Caki2 (cell line): ENCODE measurements at regions not wholly inside any gene's neighbourhood (a gene's known extent, or its start where the extent isn't known, plus 50 kb on each side); places are given as distances from the start of the nearest gene placed in this dataset.

Source experiments
- DNase-seq: peaks from one replicate; pipeline ENCODE4 v3.0.0-alpha.2; 2015; ENCODE audit warnings: low read depth
- in situ Hi-C: cut with HindIII; loops from 2 replicates; pipeline ENCODE4 v1.10.0; 2016; ENCODE audit warnings: low sequenced_read_pairs, low pct_unique_long_range_greater_than_20kb, mixed read lengths

DNA sequence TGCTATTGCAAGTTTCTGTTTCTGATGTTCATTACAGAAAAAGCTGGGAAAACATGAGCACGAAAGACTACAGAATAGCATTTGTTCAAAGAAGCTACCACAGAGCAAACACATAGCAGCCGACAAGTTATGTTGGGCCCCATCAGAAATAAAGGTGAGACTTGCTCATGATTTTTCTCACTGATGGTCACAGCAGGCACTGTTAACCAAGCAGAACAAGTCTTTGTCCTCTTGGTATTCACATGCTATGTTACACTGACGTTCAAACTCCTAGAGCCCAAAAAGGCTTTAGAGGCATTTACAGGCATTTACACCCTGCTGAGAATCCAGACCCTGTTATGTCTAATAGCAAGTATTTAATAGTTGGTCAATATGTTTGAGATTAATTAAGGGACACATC is 235.0 kb upstream of the HNMT start:
- no peak for DNase-seq
- in situ Hi-C loops = no loop called here

DNA sequence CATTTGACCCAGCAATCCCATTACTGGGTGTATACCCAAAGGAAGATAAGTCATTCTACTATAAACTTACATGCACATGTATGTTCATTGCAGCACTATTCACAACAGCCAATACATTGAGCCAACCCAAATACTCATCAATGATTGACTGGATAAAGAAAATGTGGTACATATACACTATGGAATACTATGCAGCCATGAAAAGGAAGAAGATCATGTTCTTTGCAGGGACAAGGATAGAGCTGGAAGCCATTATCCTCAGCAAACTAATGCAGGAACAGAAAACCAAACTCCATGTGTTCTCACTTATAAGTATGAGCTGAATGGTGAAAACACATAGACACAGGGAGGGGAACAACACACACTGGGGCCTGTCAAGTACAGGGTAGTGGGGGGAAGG is 226.7 kb upstream of the HNMT start:
- no peak for DNase-seq
- in situ Hi-C loops = no loop called here

DNA sequence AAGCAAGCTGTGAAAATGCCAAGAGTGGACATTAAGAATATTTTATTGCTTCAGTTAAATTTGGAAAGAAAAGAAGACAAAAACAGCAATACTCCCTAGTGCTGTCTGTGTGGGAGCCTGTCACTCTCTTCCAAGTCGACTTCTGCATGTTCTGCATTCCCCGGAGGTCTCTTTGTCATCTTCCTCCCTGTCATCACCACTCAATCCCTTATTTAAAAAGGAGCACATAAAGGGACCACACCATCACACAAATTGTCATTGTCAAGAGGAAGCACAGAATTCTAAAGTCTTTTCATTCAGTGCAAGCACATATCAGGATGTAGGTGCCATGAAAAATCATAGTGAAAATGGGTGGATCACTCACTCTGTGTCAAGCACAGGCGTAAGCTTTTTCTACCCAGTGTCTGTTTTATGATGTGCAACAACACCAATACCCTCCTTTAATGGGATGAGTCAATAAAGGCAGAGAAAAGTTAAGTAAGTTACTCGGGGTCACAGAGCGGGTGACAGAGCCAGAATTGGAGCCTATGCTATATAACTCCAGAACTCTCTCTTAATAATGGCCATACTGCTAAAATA is 222.4 kb upstream of the HNMT start:
- no peak for DNase-seq
- in situ Hi-C loops = no loop called here

DNA sequence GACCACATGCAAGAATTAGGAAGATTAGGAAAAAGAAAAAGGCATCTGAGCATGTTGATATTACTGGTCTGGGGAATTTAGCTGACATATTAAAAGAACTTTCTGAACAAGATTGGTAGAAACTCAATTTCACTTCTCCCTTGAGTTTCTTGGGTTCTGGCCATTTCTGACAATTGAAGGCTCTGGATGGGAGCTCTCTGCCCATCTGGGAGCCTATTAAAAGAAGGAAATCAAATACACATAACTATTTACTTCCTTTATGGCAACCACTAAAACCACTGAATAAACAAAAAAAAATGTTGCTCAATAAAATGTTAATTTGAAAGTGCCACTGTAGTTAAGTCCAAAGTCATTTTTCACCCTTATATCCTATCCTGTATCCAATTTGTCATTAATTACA is 216.8 kb upstream of the HNMT start:
- DNase-seq = no peak
- in situ Hi-C loops = no loop called here

DNA sequence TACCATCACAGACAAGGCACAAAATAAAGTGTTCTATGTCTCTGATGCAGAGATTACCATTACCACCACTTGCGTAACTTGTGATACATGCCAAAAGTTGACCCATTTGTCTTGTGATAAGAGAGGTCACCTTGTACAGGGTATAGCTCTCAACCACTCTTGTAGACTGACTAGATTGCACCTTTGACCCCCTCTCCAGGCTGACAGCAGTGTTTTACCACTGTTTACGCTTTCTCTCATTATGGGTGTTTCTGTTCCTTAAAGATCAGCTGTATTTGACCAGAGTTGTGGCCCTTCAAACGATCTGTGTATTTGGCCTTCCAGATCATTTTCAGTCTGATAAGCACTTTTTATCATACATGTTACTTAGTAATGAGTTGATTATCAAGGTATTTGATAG is 215.7 kb upstream of the HNMT start:
- in situ Hi-C loops = no loop called here
- DNase-seq = no peak

DNA sequence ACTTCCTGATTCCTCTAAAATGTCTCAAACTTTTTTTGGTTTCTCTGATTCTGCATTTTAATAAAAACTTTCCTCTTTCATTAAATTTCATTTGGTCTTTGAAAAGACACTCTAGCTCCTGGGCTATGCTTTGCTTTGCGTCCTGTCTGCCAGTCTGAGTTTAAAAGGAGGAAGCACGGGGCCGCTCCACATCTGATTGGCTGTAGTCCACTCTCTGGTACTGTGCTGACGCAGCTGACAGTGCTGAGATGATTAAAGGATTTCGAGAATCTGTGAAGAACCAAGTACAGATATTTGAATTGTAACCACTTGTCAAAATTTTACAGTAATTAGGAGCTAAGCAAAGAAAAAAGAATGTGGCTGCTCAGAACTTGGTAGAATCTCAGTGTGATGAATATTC is 199.6 kb upstream of the HNMT start:
- in situ Hi-C loops = no loop called here
- DNase-seq = no peak

DNA sequence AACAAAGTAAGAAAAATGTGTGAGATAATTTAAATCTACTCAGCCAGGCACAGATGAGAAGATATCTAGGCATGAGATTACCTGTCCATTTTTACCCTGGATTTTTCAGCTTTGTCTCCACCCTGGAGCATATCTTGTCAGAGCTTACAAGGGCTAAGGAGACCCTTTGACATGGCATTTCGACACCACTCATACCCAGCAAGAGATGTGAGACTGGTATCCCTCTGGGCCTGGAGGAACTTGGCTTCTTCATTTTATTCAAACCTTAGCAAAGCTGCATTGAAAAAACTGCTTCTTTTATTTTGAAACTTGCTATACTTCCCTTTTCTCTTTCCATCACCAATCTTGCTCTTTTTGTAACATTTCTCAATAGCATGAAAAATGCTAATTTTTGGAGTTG is 194.9 kb upstream of the HNMT start:
- in situ Hi-C loops = no loop called here
- no peak for DNase-seq

DNA sequence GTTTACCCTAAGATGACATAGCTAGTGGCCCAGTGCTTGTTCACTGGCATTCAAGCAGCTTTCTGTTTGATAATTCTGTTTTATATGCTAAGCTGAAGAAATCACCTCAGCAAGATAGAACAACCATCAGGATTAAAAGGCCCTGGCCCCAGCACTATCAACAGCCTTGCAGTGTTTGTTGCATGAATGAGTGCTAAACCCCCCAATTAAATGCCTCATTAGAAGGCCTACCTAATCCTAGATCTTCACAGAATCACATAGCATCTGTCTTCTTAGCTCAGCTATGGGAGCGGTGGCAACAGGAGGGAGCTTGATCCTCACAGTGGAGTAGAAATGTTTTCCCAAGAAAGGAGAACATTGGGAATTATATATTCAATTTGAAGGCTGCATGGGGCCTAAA is 194.1 kb upstream of the HNMT start:
- in situ Hi-C loops = no loop called here

DNA sequence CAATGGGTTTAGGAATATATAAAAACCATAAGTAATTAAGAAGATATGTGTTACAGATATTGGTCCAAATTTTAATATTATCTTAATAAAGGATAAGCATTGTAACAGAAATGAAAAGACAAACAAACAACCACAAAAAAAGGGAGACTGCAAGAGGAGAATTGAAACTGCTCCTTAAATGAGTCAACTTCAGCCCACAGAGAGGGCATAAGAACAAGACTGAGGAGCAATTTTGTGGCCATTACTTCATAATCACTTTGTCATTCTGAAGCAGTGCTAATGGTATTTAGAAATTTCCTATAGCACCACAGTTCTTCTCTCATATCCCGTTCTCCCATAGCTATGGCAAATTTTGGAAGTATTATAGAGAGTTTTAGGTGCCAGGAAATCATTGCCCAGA is 193.2 kb upstream of the HNMT start:
- no peak for DNase-seq
- in situ Hi-C loops = no loop called here

More for the DNA sequence above, 194.1 kb upstream of the HNMT start:
- no peak for DNase-seq

DNA sequence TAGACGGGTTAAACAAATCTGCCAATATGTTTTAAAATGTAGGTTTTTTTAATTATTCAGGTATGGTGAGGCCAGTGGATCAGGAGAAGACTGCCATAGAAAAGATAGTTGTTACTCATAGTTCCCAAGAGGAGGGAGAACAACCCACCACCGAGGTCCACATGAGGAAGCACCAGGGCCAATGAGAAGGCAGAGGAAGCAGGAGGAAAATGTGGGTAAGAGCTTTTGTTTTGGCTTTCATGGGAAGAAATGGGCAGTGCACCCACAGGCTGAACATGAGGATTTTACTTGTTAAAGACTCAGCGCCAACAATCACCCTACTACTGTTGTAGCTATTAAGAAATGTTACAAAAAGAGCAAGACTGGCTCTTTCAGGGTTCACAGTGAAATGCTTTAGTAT is 191.8 kb upstream of the HNMT start:
- in situ Hi-C loops = no loop called here
- no peak for DNase-seq

DNA sequence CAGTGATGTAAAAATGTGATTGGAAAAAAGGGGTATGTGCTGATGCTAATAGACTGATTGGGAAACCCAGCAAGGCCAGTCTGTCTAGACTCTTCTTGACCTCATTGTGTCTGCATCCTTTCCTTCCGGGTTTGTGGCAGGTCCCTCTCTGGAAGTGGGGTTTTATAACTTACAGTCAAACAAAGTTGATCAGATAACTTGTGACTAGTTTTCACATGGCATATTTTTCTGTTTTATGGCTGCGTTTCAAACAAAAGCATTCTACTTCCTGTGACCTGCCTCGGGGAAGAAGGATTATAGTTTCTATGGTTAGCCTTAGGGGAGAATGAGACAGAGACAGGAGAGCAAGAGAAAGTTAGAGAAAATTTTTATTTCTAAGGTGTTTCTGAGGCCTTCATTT is 188.7 kb upstream of the HNMT start:
- in situ Hi-C loops = no loop called here
- no peak for DNase-seq

DNA sequence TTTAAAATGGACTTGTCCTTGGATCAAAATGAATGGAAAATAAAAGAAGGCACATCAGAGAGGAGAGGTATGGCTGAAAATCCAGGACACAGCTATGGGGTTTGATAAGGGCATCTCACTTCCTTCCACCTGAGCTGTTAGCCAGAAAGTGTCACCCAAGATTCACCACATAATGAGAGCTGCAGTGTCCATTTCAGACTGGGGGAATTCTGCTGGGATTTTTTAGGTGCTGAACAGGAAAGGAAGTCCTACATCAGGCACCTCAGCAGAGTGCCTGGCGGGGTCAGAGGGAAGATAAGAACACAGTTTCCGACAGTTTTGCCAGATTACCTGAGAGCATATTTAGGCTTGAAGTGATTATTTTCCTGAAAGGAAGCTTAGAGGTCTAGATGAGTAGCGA is 187.6 kb upstream of the HNMT start:
- DNase-seq = no peak
- in situ Hi-C loops = no loop called here

DNA sequence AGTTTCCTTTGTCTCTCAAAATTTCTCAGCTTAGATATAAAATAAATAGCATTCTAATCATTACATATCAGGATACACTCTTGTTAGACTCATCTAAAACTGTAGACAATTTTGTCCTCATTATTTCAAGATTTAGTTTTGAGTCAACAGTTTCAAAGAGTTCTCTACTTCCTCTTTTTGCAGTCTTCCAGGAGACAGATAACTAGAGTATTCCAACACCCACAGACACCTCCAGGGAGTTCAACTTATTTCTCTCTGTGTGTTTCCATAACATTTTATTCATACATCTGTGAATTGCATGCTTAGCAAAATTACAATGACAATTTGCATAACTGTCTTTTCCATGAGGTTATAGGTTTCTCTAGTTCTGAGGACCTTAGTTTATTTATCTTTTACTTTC is 166.6 kb upstream of the HNMT start:
- no peak for DNase-seq
- in situ Hi-C loops = no loop called here

DNA sequence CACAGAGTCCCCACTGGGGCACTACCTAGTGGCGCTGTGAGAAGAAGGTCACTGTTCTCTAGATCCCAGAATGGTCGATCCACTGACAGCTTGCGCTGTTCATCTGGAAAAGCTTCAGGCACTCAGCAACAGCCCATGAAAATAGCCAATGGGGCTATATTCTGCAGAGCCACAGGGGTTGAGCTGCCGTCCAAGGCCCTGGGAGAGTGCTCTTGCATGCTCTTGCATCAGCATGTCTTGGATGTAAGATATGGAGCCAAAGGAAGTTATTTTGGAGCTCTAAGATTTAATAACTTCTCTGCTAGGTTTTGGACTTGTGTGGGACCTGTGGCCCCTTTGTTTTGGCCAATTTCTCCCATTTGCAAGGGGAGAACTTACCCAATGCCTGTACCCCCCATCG is 164.7 kb upstream of the HNMT start:
- DNase-seq = no peak
- in situ Hi-C loops = no loop called here

DNA sequence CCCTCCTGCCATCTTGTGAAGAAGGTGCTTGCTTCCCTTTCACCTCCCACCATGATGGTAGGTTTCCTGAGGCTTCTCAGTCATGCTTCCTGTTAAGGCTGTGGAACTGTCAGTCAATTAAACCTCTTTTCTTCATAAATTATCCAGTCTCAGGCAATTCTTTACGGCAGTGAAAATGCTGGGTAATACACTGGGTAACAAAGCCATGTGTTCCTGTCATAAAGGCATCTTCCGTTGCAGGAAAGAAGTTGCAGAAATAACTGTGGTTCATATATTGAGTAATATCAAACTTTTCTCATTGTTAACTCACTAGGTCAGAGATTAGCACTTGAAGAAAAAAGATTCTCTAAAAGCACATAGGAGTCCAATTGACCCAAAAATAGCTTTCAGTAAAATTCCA is 163.9 kb upstream of the HNMT start:
- in situ Hi-C loops = no loop called here
- DNase-seq = no peak

DNA sequence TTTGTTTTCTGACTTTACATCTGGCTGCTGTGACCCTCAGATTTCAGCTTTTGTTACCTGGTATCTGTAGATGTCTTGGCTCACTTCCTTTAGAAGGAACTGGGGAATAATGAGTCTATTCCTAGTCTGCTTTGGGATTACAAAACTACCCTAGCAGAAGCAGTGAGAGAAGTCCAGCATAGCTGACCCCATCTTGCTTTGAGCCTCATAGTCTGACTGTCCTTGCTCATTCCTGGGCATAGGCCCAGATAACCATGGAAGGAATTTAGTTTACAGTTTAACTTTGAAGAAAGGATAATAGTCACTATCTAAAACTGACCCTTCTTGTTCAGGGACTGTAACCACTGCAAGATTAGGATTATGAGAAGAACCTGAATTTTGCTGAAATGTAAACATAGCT is 163.0 kb upstream of the HNMT start:
- no peak for DNase-seq
- in situ Hi-C loops = no loop called here

DNA sequence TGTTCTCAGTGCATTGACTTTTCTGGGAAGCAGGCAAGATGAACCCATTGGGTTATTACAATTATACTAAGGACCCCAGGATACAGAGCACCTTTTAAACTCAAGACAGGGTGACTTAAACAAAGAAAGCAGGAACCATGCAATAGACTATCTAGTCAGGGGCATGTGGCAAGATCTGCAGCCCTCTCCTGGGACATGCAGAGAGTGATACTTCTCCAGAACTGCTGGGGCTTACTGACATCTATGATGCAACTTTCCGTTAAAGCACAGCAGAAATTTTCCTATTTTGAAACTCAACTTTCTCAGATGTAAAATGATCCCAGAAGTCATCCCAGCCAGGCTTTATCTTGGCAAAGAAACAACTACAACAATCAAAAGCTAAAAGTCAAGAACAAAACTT is 162.2 kb upstream of the HNMT start:
- no peak for DNase-seq
- in situ Hi-C loops = no loop called here

DNA sequence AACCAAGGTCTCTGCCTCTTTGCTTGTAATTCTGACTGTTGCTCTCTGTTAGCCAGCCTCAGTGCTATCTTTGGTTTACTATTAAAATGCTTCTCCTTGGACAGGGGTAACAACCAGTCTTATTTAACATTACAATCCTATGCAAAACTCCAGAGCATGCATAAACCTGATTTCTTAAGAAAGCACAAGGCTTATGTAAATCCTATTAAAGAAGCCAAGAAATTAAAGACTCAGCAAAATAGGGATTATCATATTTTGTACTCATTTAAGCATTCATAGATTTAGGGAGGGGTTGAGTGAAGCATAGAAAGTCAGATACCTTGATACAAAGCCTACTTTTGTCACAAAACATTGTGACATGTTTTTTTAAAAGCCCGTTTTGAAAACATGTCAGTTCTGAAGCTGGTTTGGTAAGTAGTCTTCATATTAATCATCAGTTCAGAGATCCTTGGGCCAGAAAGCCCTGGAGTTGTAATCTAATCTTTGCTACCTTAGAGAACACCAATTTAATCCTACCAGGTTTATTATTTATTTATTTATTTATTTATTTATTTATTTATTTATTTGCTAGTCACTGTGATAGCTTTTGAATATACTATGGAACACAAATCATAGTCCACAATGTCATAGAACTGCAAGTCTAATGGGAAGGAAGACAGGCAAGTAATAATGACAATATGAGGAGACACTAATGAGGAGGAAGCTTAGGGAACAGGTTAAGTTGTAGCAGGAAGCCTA is 158.0 kb upstream of the HNMT start:
- in situ Hi-C loops = no loop called here
- DNase-seq = no peak

DNA sequence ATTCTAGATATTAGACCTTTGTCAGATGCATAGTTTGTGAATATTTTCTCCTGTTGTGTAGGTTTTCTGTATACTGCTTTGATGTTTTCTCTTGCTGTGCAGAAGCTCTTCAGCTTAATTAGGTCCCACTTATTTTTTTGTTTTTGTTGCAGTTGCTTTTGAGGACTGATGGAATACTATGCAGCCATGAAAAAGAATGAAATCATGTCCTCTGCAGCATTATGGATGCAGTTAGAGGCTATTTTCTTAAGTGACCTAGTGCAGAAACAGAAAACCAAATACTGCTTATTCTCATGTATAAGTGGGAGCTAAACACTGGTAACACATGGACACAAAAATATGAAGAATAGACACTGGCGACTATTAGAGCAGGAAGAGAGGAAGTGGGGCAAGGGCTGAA is 155.0 kb upstream of the HNMT start:
- in situ Hi-C loops = no loop called here
- no peak for DNase-seq

DNA sequence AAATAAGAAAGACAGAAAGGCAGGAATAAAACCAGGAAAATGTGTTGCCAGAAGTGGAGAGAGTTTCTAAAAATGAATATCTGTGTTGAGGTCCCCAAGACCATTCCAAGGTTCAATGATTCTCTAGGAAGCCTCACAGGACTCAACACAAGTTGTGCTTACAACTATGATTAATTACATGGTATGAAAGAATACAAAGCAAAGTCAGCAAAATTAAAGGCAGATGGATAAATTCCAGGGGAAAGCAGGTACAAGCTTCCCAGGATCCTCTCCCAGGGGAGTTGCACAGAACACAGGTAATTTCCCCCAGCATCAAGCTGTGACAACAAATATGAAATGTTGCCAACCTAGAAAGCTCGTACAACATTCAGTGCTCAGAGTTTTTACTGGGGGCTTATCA is 154.4 kb upstream of the HNMT start:
- DNase-seq = no peak
- in situ Hi-C loops = no loop called here
